NCI-H1694 (cell line): ENCODE measurements at regions not wholly inside any gene's neighbourhood (a gene's known extent, or its start where the extent isn't known, plus 50 kb on each side); places are given as distances from the start of the nearest gene placed in this dataset.

Source experiments
- DNase-seq: peaks from one replicate; lab custom pipeline; 2025; lab: John Stamatoyannopoulos, UW

GRCh38 chr1:239678181-239678580 lies 291.8 kb downstream of the CHRM3 start:
- DNase-seq: no peak

- DNase-seq: no peak
Observed at GRCh38 chr1:239682046-239682445, 295.7 kb downstream of the CHRM3 start.

DNA sequence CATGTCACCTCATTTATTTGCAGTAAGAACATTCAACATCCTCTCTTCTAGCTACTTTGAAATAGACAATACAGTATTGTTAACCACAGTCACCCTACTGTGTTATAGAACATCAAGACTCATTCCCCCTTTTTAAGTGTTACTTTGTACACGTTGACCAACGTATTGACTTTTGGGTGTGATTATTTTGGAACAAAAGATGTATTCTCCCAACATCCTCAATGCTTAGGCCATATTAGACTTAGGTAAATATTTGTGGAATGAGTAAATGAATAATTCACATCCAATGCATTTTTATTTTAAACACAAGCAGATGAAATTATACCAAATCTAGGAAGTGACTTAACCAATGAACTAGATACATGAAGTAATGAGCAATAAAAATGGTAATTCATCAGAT lies 296.6 kb downstream of the CHRM3 start:
- no peak for DNase-seq

DNA sequence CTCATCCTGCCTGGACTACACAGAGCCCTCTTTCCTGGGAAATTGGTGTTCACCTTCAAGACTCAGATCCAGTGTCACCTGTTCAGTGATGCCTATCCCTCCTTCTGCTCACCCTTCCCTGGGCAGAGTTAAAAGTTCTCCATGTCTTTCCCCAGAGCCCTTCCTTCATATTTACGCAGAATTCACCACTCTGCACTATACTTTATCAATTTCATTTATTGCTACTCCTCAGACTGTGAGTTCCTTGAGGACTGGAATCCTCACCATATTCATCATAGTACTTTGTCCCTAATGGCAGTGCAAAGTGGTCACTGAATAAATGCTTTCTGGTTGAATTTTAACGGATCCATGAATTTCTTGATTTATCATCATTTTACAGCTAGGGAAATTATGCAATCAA lies 300.0 kb downstream of the CHRM3 start:
- no peak for DNase-seq

DNA sequence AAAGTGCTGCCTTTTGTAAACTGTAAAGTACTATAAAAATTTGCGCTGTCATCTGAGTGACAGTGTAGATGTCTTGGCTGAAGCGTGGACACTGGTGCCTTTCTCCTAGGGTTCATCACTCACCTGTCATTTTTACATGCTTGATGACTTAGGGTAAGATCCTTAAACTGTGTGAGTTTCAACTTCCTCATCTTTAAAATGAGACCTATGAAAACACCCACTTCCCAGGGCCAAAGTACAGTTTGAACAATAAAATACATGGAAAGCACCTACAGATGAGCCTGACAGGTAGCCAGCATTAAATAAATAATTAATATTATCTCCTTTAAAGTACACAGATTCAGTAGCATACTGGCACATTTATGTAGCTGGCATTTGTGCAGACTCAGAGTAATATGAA lies 309.9 kb downstream of the CHRM3 start:
- DNase-seq: no peak

DNA sequence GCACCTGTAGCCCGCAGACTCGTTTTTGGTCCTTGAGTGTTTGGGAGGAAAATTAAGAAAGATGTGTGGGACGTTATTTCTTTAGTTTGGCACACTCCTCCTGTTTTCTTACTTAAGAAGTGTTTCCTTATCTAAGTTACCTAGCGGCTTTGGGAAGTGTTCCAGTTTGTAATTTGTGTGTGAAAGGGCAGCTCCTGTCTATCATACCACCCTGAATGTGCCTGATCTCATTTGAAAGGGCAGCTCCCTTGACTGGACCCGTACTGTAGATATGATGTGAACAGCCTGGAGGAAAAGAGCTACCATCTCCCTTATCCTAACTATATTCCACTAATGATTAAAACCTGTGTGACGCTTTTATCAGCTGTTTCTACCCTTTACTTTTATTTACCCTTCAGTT lies 314.3 kb downstream of the CHRM3 start:
- no peak for DNase-seq

- DNase-seq: no peak
Observed at GRCh38 chr1:239703075-239703474, 316.7 kb downstream of the CHRM3 start.

DNA sequence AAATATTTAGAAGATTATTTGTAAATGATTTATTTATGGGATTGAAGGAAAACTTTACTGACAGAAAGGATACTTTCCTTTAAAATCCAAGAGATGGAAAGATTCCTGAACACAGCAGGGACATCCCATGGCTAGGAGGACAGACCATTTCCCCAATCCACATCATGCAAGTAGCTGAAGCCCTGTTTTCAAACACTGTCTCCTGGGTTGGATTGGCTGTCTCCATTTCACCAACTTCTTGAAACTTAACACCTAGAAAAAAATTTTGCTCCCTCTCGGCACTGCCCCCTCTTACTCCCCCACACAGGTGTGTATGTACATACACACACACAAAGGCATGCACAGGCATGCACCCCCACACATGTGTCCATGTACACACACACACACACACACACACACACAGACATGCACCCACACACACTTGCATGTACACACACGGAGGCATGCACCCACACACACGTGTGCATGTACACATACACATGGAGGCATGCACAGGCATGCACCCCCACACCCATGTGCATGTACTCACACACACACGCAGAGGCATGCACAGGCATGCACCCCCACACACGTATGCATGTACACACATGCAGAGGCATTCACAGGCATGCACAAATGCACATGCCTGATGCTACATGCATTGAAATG lies 320.0 kb downstream of the CHRM3 start:
- DNase-seq: no peak

DNA sequence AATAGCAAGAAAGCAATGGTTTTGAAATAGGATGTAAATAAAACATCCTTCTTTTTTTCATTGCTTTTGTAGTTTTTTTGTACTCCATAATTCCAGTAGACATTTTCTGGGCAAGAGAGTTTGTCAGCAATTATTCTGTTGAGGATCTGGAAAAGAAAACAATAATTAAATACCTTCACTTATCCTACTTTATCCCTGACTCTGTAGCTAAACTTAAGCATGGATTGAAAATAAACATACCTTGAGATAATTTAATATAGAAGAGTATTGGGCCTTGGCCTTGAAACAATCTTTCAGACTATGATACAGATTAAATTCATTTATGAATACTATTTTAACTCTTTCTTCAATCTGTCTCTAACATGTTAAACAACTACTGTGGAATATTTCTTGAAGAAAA lies 321.2 kb downstream of the CHRM3 start:
- no peak for DNase-seq

- DNase-seq: no peak
Observed at GRCh38 chr1:239708622-239709021, 322.3 kb downstream of the CHRM3 start.

GRCh38 chr1:239711768-239712167 lies 325.4 kb downstream of the CHRM3 start:
- DNase-seq: no peak

DNA sequence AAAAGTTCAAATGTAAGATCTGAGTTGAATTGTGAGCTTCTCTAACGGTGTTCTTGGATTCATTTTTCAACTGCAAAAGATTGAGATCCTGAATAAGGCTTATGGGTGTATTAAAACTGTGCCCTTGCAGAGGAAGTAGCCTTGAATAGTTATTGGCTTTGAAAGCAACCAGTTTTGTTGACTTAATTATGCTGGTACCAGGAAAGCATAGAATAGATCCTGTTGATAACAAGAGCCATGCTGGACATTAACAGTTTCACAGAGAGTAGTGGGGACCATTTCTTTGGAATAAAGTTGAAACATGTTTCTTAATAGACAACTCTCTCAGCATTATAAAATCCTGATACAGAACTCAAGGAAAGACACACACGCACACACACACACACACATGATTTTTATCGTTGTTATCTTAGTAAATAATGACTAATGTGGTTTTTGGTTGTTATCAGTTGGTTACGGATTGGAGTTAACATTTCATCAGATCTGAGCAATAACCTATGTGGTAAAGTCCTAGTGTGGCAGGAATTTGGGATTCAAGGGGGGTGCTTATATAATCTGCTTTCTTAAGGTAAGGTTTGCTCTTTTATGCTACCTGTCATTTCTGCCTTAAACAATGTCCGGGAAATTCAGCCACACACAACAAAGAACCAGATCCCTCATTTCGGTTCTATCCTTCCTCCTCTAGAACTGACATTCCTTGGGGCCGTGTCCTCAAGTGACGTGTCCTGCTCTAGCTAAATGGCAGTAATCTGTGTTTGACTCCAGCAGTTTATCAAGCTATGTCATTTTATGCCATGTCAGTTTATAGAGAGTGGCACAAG lies 330.9 kb downstream of the CHRM3 start:
- DNase-seq: no peak

- DNase-seq: no peak
Observed at GRCh38 chr1:239717918-239718184, 331.5 kb downstream of the CHRM3 start.

- DNase-seq: no peak
Observed at GRCh38 chr1:239718571-239718970, 332.2 kb downstream of the CHRM3 start.

GRCh38 chr1:239718997-239719628 lies 332.7 kb downstream of the CHRM3 start:
- no peak for DNase-seq

DNA sequence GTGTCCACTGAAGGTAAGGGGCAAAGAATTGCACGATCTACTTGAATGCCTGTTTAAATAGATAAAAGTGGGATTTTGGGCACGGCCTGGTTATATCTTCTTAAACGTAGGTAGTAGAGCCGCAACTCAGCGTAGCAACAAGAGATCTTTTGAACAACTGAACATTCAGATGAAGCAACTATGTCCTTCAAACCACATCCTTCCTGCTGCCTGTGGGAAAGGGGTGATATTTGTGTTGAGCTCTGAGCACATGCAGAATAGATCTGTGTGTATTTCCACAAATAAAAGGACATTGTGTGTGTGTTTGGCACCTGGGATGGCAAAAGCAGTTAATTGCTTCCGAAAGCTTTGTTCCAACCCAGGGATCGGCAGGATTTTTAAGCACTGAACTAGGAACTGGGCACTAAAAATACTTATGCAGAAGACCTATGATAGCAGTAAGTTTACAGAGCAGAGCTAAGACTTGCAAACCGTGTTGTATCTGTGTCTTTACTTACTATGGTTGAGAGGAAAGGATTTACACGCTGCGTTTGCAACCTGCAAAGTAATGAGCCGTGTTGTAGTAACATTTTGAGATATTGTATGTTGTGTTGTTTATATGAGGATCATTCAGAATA lies 333.4 kb downstream of the CHRM3 start:
- DNase-seq: no peak

DNA sequence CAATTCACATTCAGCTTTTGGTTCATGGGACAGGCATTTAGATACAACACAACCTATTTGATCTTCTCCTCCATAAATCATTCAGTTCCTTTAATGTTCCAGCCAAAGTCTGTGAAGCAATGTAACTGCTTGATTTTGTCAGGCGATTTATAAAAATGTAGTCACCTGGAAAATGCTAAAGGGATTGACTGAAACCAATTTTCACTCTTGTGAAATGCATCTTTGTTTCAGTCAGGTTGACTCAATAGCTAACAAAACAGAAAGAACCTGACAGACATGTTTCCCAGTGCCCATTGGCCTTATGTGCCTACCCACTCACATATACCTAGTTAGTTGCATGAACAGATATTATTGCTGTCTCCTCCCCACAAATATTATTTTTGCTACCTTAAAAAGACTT lies 335.7 kb downstream of the CHRM3 start:
- no peak for DNase-seq

- no peak for DNase-seq
Observed at GRCh38 chr1:239723776-239724367, 337.5 kb downstream of the CHRM3 start.

- no peak for DNase-seq
Observed at GRCh38 chr1:239725371-239725770, 339.0 kb downstream of the CHRM3 start.

DNA sequence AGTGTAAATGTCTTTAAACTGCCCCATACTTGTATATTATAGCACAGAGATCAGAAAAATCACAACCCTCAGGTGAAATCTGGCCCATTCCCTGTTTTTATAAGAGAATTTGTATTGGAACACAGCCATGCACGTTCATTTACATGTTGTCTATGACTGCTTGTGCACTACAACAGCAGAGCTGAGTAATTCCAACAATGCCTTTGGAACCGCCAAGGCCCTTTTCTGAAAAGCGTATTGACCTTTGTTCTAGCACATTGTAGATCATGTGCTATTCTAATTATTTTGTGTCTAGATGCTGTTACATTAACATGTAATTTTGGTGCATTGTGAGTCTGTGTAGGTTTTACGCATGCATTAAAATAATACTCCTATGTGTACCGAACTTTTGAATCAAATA lies 339.6 kb downstream of the CHRM3 start:
- no peak for DNase-seq

DNA sequence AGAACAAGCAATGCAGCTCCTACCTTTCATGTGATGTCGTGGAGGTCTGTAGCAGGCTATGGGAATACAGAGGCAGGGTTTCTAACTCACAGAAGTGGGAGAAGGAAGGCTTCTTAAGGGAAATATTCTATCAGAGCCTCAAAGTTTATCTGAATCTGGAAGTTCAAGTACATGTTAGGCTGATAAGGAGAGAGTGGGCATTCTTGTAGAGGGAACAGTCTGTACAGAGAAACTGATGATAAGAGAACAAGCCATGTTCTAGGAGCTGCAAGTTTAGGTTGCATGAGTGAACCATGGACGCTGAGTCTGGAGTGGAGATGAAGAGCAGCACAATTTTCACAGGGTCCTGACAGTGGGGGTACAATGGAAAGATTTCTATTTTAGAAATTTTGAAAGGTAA lies 344.0 kb downstream of the CHRM3 start:
- no peak for DNase-seq

DNA sequence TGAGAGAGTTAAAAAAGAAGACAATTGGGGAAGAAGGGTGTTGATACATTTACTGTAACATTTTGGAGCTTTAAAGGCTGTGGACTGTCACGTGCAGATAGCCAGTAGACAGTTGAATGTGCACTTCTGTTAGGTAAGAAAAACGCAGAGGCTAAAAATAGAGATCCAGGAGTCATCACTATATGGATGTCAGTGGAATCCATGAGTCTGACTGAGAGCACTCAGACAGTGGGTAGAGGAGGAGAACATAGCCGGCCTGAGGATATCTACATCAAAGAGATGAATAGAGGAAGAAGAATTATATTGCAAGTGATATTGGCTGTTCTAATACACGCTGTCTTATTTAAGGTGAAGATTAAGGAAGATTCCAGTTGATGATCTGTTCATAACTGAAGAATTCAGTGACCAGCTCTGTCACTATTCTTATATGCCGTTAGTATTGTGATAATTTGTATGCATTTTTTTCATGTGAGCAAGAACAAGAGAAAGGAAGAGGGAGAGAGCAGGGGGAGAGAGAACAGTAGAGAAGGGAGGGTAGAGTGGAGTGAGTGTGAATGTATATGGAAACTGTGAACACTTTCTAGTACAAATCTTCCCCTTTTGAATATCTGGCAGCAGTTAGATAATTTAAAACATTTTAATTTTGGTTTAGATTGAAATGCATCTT lies 344.8 kb downstream of the CHRM3 start:
- DNase-seq: no peak
